GM23248 (cell line): ENCODE measurements at regions not wholly inside any gene's neighbourhood (a gene's known extent, or its start where the extent isn't known, plus 50 kb on each side); places are given as distances from the start of the nearest gene placed in this dataset.

Source experiments
- DNase-seq: peaks from one replicate; pipeline ENCODE4 v3.0.0-alpha.2; 2015
- H2AFZ ChIP-seq: fragments of 200-600 bp; sonication (generic); 2 replicates; pipeline ENCODE4 v1.6.1; 2016; ENCODE audit warnings: antibody characterized with exemption
- H3F3A ChIP-seq: fragments of 200-600 bp; sonication (generic); 2 replicates; pipeline ENCODE4 v1.6.1; 2016; ENCODE audit warnings: mild to moderate bottlenecking, antibody characterized with exemption, mixed run types; ENCODE audit not compliant: insufficient read depth
- H3K27ac ChIP-seq: fragments of 200-600 bp; sonication (generic); 2 replicates; pipeline ENCODE4 v1.5.1; 2016; ENCODE audit warnings: mild to moderate bottlenecking
- H3K27me3 ChIP-seq: fragments of 200-600 bp; sonication (generic); replicated peaks from 2 replicates; pipeline ENCODE4 v1.6.1; 2016; ENCODE audit warnings: mild to moderate bottlenecking; ENCODE audit not compliant: insufficient read depth
- H3K36me3 ChIP-seq: fragments of 200-600 bp; sonication (generic); 2 replicates; pipeline ENCODE4 v1.6.1; 2016; ENCODE audit warnings: low read depth, mild to moderate bottlenecking
- H3K4me1 ChIP-seq: fragments of 200-600 bp; sonication (generic); 2 replicates; pipeline ENCODE4 v1.6.1; 2016; ENCODE audit warnings: mild to moderate bottlenecking; ENCODE audit not compliant: insufficient read depth
- H3K4me2 ChIP-seq: fragments of 200-600 bp; sonication (generic); one replicate; pipeline ENCODE4 v1.6.1; 2016; ENCODE audit warnings: mild to moderate bottlenecking; ENCODE audit not compliant: unreplicated experiment
- H3K4me3 ChIP-seq: fragments of 200-600 bp; sonication (generic); 2 replicates; pipeline ENCODE4 v1.5.1; 2016; ENCODE audit warnings: mild to moderate bottlenecking
- H3K79me2 ChIP-seq: fragments of 200-600 bp; sonication (generic); 2 replicates; pipeline ENCODE4 v1.6.1; 2016; ENCODE audit warnings: mild to moderate bottlenecking; ENCODE audit not compliant: insufficient read depth
- H3K9ac ChIP-seq: fragments of 200-600 bp; sonication (generic); 2 replicates; pipeline ENCODE4 v1.6.1; 2016; ENCODE audit warnings: mild to moderate bottlenecking
- H3K9me2 ChIP-seq: fragments of 200-600 bp; sonication (generic); 2 replicates; pipeline ENCODE4 v1.6.1; 2016; ENCODE audit warnings: mixed run types, mild to moderate bottlenecking, moderate library complexity; ENCODE audit not compliant: insufficient read depth
- H3K9me3 ChIP-seq: fragments of 200-600 bp; sonication (generic); one replicate; pipeline ENCODE4 v1.6.1; 2017; ENCODE audit warnings: low read depth
- H4K20me1 ChIP-seq: fragments of 200-600 bp; sonication (generic); 2 replicates; pipeline ENCODE4 v1.6.0; 2016; ENCODE audit not compliant: insufficient read depth
- EZH2 ChIP-seq: fragments of 200-600 bp; sonication (generic); IDR thresholded peaks from 2 replicates; pipeline ENCODE4 v1.6.1; 2018; ENCODE audit warnings: antibody characterized with exemption, mild to moderate bottlenecking; ENCODE audit not compliant: insufficient read depth, poor library complexity, severe bottlenecking
- EZH2phosphoT487 ChIP-seq: fragments of 200-600 bp; sonication (generic); IDR thresholded peaks from 2 replicates; pipeline ENCODE4 v1.6.1; 2018; ENCODE audit warnings: antibody characterized with exemption, moderate library complexity, mild to moderate bottlenecking, low read depth; ENCODE audit not compliant: insufficient read depth
- WGBS, 2 experiments: methylation state at CpG; one replicate each; pipeline ENCODE4 v1.1.6; 2015 to 2017; ENCODE audit warnings: low lambda C conversion rate in 2 of 2, low coverage in 1 of 2; ENCODE audit errors: missing lambda C conversion rate in 2 of 2; 5-methylcytosine and 5-hydroxymethylcytosine counted together
- in situ Hi-C: fragments of 300-500 bp; cut with MboI; formaldehyde crosslinking; loops from 2 replicates; pipeline ENCODE4 v1.15.0; 2020

GRCh38 chr10:120719333-120719732 is 131.8 kb upstream of the WDR11 start:
- Histone ChIP-seq H3F3A (no peaks in the 10 kb centered on the region), H3K27ac (no peak overlapping the region), H3K79me2 (no peaks in the 10 kb centered on the region), H3K9ac (no peak overlapping the region), H3K9me3 (no peaks in the 10 kb centered on the region), H3K27me3 (no peaks in the 10 kb centered on the region), H3K4me1 (no peaks in the 10 kb centered on the region), H3K9me2 (no peaks in the 10 kb centered on the region), H3K4me3 (no peak overlapping the region), H2AFZ (no peak overlapping the region), H3K4me2 (no peak overlapping the region), H3K36me3 (no peaks in the 10 kb centered on the region), H4K20me1 (no peaks in the 10 kb centered on the region)
- in situ Hi-C loops = no loop called here
- TF ChIP-seq EZH2 (no peak), EZH2phosphoT487 (no peak)
- DNase-seq = no peak

GRCh38 chr10:120727001-120727400 is 124.2 kb upstream of the WDR11 start:
- no peak for TF ChIP-seq EZH2phosphoT487
- TF ChIP-seq EZH2 = no peak
- Histone ChIP-seq H4K20me1 (no peaks in the 10 kb centered on the region), H3K4me3 (no peak overlapping the region), H3K4me1 (no peaks in the 10 kb centered on the region), H2AFZ (no peak overlapping the region), H3K36me3 (no peaks in the 10 kb centered on the region), H3F3A (no peaks in the 10 kb centered on the region), H3K27me3 (no peaks in the 10 kb centered on the region; the same call in 1 of the 2 replicates), H3K79me2 (no peaks in the 10 kb centered on the region), H3K9me2 (no peaks in the 10 kb centered on the region), H3K27ac (no peak overlapping the region), H3K9ac (no peak overlapping the region), H3K4me2 (no peak overlapping the region), H3K9me3 (no peaks in the 10 kb centered on the region)
- 28 to 31% methylated on average over 2 of the region's 2 CpGs for WGBS, 2 experiments
- DNase-seq = no peak
- in situ Hi-C loops = no loop called here

- Histone ChIP-seq H3K36me3 (no peaks in the 10 kb centered on the region), H3K79me2 (no peaks in the 10 kb centered on the region), H3F3A (no peaks in the 10 kb centered on the region), H3K27ac (no peak overlapping the region), H3K4me1 (no peaks in the 10 kb centered on the region), H2AFZ (no peak overlapping the region), H3K4me3 (no peak overlapping the region), H3K27me3 (no peaks in the 10 kb centered on the region; the same call in 1 of the 2 replicates), H3K9me3 (no peaks in the 10 kb centered on the region), H3K4me2 (no peak overlapping the region), H3K9ac (no peak overlapping the region), H3K9me2 (no peaks in the 10 kb centered on the region), H4K20me1 (no peaks in the 10 kb centered on the region)
- TF ChIP-seq EZH2 = no peak
- no peak for TF ChIP-seq EZH2phosphoT487
- in situ Hi-C loops = no loop called here
- WGBS, 2 experiments = 67 to 78% methylated on average over 1 of the region's 1 CpG
- DNase-seq = no peak
Measured at GRCh38 chr10:120729547-120729946, 121.6 kb upstream of the WDR11 start.

- H3K79me2 ChIP-seq = no peaks in the 10 kb centered on the region
- no peak overlapping the region for H3K4me2 ChIP-seq
- no peaks in the 10 kb centered on the region for H3K4me1 ChIP-seq
- no peaks in the 10 kb centered on the region for H3F3A ChIP-seq
- no peak overlapping the region for H3K27ac ChIP-seq
- TF ChIP-seq EZH2 = no peak
- no peak for TF ChIP-seq EZH2phosphoT487
- H4K20me1 ChIP-seq = no peaks in the 10 kb centered on the region
- no peak overlapping the region for H3K4me3 ChIP-seq
- no peaks in the 10 kb centered on the region for H3K36me3 ChIP-seq
- H3K27me3 ChIP-seq = no peaks in the 10 kb centered on the region
- no peak overlapping the region for H3K9ac ChIP-seq
- peak; percentile 12 for DNase-seq
- no peaks in the 10 kb centered on the region for H3K9me2 ChIP-seq
- no peak overlapping the region for H2AFZ ChIP-seq
- in situ Hi-C loops = no loop called here
- 14 to 17% methylated on average over 1 of the region's 1 CpG for WGBS, 2 experiments
- no peaks in the 10 kb centered on the region for H3K9me3 ChIP-seq
Measured at GRCh38 chr10:120732067-120732466, 119.1 kb upstream of the WDR11 start.

- Histone ChIP-seq H3K79me2 (no peaks in the 10 kb centered on the region), H3K4me3 (no peak overlapping the region), H3K27ac (no peak overlapping the region), H3K36me3 (no peaks in the 10 kb centered on the region), H3K4me2 (no peak overlapping the region), H4K20me1 (no peaks in the 10 kb centered on the region), H2AFZ (no peak overlapping the region), H3F3A (no peaks in the 10 kb centered on the region), H3K27me3 (no peaks in the 10 kb centered on the region), H3K9me2 (no peaks in the 10 kb centered on the region), H3K9me3 (no peaks in the 10 kb centered on the region), H3K4me1 (no peaks in the 10 kb centered on the region), H3K9ac (no peak overlapping the region)
- WGBS, 2 experiments = 76 to 81% methylated on average over 4 of the region's 4 CpGs
- in situ Hi-C loops = no loop called here
- no peak for DNase-seq
- TF ChIP-seq EZH2phosphoT487 = no peak
- no peak for TF ChIP-seq EZH2
Measured at GRCh38 chr10:120732643-120733313, 118.4 kb upstream of the WDR11 start.
